Fibroblast of mammary gland (primary cell): ENCODE measurements at regions not wholly inside any gene's neighbourhood (a gene's known extent, or its start where the extent isn't known, plus 50 kb on each side); places are given as distances from the start of the nearest gene placed in this dataset.

Experiments used
- DNase-seq: peaks from one replicate; pipeline ENCODE4 v3.0.0-alpha.2; 2010; ENCODE audit warnings: low read depth
- H3K4me3 ChIP-seq: 2 replicates; pipeline ENCODE4 v1.5.1; 2011; ENCODE audit warnings: low read depth, mild to moderate bottlenecking, low read length, moderate library complexity; ENCODE audit not compliant: control insufficient read depth
- TF ChIP-seq, protein P1 (sequence below): conservative IDR thresholded peaks from 2 replicates; pipeline ENCODE4 v1.5.1; 2011; ENCODE audit warnings: low read depth, low read length, inconsistent platforms; ENCODE audit not compliant: control insufficient read depth, insufficient read depth

DNA sequence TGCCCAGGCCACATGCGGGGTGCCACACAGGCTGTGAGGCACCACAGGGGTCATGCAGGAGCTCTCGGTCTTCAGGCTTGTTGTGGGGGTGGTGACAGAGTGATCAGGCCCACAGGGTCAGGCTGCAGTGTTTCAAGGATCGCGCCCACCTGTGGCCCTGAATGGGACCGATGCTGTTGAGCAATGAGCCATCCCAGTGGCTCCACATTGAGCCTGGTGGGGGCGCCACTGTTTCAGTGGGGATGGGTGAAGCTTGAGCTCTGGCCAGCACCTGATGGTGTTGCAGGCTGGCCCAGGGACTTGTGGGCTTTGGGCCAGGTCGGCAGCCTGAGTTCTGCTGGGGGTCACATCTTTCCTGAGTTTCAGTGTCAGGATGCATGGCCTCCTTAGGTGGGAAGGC is 230.1 kb downstream of the UBE3A start:
- TF ChIP-seq, protein P1, sequence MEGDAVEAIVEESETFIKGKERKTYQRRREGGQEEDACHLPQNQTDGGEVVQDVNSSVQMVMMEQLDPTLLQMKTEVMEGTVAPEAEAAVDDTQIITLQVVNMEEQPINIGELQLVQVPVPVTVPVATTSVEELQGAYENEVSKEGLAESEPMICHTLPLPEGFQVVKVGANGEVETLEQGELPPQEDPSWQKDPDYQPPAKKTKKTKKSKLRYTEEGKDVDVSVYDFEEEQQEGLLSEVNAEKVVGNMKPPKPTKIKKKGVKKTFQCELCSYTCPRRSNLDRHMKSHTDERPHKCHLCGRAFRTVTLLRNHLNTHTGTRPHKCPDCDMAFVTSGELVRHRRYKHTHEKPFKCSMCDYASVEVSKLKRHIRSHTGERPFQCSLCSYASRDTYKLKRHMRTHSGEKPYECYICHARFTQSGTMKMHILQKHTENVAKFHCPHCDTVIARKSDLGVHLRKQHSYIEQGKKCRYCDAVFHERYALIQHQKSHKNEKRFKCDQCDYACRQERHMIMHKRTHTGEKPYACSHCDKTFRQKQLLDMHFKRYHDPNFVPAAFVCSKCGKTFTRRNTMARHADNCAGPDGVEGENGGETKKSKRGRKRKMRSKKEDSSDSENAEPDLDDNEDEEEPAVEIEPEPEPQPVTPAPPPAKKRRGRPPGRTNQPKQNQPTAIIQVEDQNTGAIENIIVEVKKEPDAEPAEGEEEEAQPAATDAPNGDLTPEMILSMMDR, result no peak
- no peak for DNase-seq

DNA sequence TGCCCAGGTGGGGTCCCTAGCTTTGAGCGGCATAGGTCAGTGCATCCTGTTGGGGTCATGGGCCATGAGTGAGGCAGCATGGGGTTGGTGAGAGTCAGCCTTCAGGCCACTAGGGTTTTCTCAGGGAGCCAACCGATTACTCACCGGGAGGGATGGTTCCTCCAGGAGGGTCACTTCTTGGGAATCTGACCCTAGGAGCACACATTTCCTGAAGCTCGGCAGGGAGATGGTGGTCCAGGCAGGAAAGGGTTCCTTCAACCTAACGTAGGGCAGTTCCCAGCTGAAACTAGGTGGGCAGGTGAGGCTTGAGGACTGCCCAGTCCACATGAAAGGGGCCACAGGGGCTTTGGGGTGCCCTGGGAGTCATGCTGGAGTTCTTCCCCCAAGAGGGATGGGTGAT is 218.0 kb downstream of the UBE3A start:
- DNase-seq, result no peak
- H3K4me3 ChIP-seq, result no peak overlapping the region
- TF ChIP-seq, protein P1, result no peak

More for the DNA sequence above, 230.1 kb downstream of the UBE3A start:
- H3K4me3 ChIP-seq, result no peak overlapping the region

DNA sequence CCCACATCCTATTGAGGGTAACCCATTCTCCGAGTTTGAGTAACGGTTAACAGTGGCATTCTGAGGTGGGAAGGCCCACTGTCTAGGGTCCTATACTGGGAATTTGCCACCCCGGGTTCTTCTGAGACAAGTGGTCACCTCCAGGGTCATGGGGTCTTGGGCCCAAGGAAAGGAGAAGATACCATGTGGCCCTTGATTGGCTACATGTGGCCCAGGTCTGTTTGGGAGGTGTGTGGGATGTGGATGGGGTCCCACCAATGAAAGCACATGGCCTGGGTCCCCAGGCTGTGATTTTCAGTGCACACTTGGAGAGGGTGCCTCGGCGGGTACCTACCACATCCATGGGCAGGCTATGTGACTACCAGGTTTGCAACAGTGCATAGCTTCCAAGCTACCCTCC is 214.4 kb downstream of the UBE3A start:
- H3K4me3 ChIP-seq, result no peak overlapping the region
- DNase-seq, result no peak
- TF ChIP-seq, protein P1, result no peak

DNA sequence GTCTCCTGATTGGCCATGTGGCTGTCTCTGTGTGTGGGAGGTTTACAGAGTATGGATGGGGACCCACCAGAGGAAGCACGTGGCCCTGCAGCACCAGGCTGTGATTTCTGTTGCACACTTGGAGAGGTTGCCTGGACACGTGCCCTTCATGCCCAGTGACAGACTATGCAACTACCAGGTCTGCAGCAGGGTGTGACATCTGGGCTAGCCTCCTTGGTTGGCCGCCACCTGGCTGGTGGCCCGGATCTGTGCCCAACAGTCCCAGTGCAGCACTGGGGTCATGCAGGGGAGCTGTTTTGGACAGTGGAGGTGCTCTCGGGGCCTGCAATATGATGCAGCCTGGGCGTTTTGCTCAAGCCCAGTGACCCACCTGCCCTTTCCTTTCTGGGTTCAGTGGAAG is 212.5 kb downstream of the UBE3A start:
- DNase-seq, result no peak
- TF ChIP-seq, protein P1, result no peak

DNA sequence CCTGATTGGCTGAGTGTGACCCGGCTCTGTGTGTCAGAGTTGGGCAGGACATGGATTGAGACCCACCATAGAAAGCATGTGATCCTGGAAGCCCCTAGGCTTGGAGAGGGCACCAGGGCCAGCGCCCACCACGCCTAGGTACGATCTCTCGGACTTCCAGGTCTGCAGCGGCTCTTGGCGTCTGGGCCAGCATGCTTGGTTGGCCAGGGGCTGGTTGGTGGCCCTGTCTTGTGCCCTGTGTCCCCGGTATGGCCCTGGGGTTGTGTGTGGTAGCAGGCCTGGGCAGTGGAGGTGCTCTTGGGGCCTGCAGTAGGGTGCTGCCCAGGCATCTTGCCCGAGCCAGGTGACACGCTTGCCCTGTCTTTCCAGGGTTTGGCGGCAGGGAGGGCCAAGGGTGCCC is 210.6 kb downstream of the UBE3A start:
- no peak for DNase-seq
- TF ChIP-seq, protein P1, result no peak
- H3K4me3 ChIP-seq, result no peak overlapping the region

More for the DNA sequence above, 212.5 kb downstream of the UBE3A start:
- H3K4me3 ChIP-seq, result no peak overlapping the region

DNA sequence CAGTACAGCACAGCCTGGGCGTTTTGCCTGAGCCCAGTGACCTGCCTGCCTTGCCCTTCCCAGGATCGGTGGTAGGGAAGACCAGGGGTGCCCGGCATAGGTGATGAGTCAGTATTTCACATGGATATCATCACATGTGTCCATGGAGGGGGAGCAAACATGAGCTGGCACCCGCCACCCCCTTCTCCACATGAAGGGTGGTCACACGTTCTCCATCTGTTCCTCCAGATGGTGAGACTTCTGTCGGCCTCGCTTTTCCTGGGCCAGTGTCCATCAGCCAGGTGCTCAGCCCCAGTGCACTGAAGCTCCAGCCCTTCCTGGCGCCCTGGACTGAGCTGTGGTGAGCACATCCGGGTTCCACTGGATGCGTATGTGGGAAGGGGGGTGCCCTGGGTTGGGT is 208.4 kb downstream of the UBE3A start:
- TF ChIP-seq, protein P1, result no peak
- H3K4me3 ChIP-seq, result no peak overlapping the region
- DNase-seq, result no peak

DNA sequence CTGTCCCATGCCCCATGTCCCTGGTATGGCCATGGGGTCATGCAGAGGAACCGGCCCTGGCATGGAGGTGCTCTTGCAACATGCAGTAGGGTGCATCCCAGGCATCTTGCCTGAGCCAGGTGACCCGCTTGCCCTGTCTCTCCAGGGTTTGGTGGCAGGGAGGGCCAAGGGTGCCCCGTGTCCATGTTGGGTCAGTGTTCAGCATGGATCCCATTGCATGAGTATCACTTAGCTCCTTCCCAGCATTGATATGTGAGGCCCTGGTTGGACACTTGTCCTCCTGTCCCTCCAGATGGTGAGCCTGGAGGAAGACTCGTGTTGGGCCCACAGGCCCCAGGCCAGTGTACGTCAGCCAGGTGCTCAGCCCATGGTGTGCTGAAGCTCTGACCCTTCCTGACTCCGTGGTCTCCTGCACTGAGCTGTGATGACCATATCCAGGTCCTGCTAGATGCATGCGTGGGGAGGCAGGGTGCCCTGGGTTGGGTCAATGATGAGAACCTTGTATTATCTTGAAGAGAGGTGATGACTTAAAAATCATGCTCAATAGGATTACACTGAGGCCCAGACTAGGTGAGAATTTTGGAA is 205.0 kb downstream of the UBE3A start:
- TF ChIP-seq, protein P1, result no peak
- DNase-seq, result no peak
- no peak overlapping the region for H3K4me3 ChIP-seq
